ENCODE measurements at regions not wholly inside any gene's neighbourhood (a gene's known extent, or its start where the extent isn't known, plus 50 kb on each side); places are given as distances from the start of the nearest gene placed in this dataset.
A peak's percentile ranks its signal among the peaks of the same experiment; 100 is the strongest.

- H3K27ac ChIP-seq: peak overlapping the region; percentile 100
- no peak overlapping the region for H3K4me3 ChIP-seq (ENCODE audit: low read depth in 1 of 2, low read length in 1 of 2)
- H3K9me3 ChIP-seq: no peaks in the 10 kb centered on the region
- peaks cover 40 to 46% of the 10 kb centered on the region in 2 experiments for H3K4me1 ChIP-seq (ENCODE audit: control insufficient read depth in 1 of 2, insufficient read depth in 1 of 2, low read depth in 1 of 2, low read length in 1 of 2)
- TF ChIP-seq, protein P1, sequence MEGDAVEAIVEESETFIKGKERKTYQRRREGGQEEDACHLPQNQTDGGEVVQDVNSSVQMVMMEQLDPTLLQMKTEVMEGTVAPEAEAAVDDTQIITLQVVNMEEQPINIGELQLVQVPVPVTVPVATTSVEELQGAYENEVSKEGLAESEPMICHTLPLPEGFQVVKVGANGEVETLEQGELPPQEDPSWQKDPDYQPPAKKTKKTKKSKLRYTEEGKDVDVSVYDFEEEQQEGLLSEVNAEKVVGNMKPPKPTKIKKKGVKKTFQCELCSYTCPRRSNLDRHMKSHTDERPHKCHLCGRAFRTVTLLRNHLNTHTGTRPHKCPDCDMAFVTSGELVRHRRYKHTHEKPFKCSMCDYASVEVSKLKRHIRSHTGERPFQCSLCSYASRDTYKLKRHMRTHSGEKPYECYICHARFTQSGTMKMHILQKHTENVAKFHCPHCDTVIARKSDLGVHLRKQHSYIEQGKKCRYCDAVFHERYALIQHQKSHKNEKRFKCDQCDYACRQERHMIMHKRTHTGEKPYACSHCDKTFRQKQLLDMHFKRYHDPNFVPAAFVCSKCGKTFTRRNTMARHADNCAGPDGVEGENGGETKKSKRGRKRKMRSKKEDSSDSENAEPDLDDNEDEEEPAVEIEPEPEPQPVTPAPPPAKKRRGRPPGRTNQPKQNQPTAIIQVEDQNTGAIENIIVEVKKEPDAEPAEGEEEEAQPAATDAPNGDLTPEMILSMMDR (IDR thresholded peaks at IDR 0.05): no peak
- no peaks in the 10 kb centered on the region for H3K36me3 ChIP-seq
- H3K27me3 ChIP-seq: no peaks in the 10 kb centered on the region
Observed at GRCh38 chr6:109897025-109897424, 81.1 kb upstream of the GPR6 start.

GRCh38 chr6:109897561-109898080, 80.5 kb upstream of the GPR6 start:
- Histone ChIP-seq H3K36me3 (no peaks in the 10 kb centered on the region), H3K9me3 (no peaks in the 10 kb centered on the region), H3K27ac (peak overlapping the region; percentile 100), H3K4me1 (ENCODE audit: control insufficient read depth in 1 of 2, insufficient read depth in 1 of 2, low read depth in 1 of 2, low read length in 1 of 2) (peaks cover 34 to 40% of the 10 kb centered on the region in 2 experiments), H3K4me3 (ENCODE audit: low read depth in 1 of 2, low read length in 1 of 2) (no peak overlapping the region), H3K27me3 (no peaks in the 10 kb centered on the region)
- TF ChIP-seq, protein P1 (IDR thresholded peaks at IDR 0.05): no peak

DNA sequence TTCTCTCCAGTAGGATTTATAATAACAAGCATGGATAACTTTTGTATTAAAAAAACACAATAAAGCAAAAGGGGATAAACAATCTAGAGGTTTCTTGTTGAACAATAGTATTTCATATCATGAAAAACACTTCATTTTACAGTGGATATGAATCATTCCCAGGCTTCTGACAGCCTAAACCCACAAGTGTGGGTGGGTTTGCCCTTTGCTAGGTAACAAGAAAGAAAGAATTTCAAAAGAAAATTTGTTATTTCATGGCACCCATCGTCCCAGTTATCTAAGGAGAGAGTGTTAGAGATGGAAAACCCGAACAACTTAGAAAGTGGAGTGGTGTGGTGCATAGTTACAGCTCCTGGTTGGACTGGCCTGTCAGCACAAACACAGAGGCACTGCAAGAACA, 76.1 kb upstream of the GPR6 start:
- H3K27me3 ChIP-seq: no peaks in the 10 kb centered on the region
- no peak overlapping the region for H3K4me3 ChIP-seq (ENCODE audit: low read depth in 1 of 2, low read length in 1 of 2)
- no peak overlapping the region for H3K27ac ChIP-seq
- no peaks in the 10 kb centered on the region for H3K4me1 ChIP-seq (ENCODE audit: control insufficient read depth in 1 of 2, insufficient read depth in 1 of 2, low read depth in 1 of 2, low read length in 1 of 2)
- no peaks in the 10 kb centered on the region for H3K36me3 ChIP-seq
- TF ChIP-seq, protein P1 (IDR thresholded peaks at IDR 0.05): no peak
- H3K9me3 ChIP-seq: no peaks in the 10 kb centered on the region

DNA sequence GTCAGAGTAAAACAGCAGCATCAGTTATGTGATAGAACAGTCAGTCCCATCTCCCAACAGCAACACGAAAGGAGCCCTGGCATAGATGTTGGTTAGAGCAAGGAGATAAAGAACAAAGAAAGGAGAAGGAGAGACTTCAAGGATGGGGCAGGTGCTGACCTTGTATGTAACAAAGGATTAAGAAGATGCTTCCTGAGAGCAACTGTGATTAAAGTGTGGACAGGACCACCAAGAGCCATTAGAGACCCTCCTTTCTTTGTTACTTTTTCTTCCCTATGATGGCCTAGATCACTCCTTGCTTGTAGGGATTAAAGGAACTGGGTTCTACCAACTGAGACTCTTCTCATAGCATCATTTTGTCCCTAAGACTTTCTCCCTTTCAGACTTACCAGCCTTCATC, 75.2 kb upstream of the GPR6 start:
- Histone ChIP-seq H3K27ac (no peak overlapping the region), H3K4me1 (ENCODE audit: control insufficient read depth in 1 of 2, insufficient read depth in 1 of 2, low read depth in 1 of 2, low read length in 1 of 2) (no peaks in the 10 kb centered on the region), H3K36me3 (no peaks in the 10 kb centered on the region), H3K4me3 (ENCODE audit: low read depth in 1 of 2, low read length in 1 of 2) (no peak overlapping the region), H3K27me3 (no peaks in the 10 kb centered on the region), H3K9me3 (no peaks in the 10 kb centered on the region)
- TF ChIP-seq, protein P1 (IDR thresholded peaks at IDR 0.05): no peak

DNA sequence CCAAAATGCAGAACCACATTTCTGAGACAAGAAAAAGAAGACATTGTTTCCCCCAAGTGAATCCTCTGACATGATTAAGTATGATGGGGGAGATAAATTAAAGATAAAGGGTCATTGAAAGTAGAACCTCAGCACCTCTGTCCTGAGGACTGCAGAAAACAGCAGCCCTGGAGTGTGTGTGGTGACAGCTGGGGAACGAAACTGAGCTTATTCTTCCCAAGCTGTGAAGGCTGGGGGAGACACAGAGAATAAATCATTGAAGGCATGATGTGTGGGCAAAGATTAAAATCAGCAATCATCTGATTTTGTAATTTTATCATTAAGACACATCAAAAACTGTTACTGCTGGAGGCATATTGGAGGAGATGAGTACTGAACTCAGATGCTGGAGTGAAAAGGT, 67.5 kb upstream of the GPR6 start:
- Histone ChIP-seq H3K27ac (no peak overlapping the region), H3K27me3 (no peaks in the 10 kb centered on the region), H3K9me3 (no peaks in the 10 kb centered on the region), H3K4me1 (ENCODE audit: control insufficient read depth in 1 of 2, insufficient read depth in 1 of 2, low read depth in 1 of 2, low read length in 1 of 2) (peaks cover 0 to 5% of the 10 kb centered on the region in 2 experiments), H3K4me3 (ENCODE audit: low read depth in 1 of 2, low read length in 1 of 2) (no peak overlapping the region), H3K36me3 (no peaks in the 10 kb centered on the region)
- TF ChIP-seq, protein P1 (IDR thresholded peaks at IDR 0.05): no peak

DNA sequence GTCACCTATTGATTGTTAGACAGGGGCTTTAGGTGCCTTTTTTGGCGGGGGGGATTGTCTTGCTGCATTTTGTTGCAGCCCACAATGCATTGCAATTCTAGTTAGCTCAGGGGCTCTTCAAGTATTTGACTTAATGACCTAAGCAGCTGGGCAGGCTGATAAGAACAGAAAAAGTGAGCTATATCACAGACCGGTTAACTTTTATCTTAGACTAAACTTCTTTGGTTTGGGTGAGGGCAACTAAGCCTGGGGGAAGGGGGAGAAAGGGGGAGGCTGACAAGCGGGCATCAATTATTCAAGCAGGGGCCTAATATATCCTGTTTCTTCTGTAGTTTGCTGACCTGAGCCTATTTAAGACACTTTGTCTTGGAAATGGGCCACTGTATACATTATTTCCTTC, 66.0 kb upstream of the GPR6 start:
- TF ChIP-seq, protein P1 (IDR thresholded peaks at IDR 0.05): no peak
- Histone ChIP-seq H3K36me3 (no peaks in the 10 kb centered on the region), H3K4me3 (ENCODE audit: low read depth in 1 of 2, low read length in 1 of 2) (no peak overlapping the region), H3K4me1 (ENCODE audit: control insufficient read depth in 1 of 2, insufficient read depth in 1 of 2, low read depth in 1 of 2, low read length in 1 of 2) (peaks cover 0 to 6% of the 10 kb centered on the region in 2 experiments), H3K27ac (no peak overlapping the region), H3K27me3 (no peaks in the 10 kb centered on the region), H3K9me3 (no peaks in the 10 kb centered on the region)
